NCI-H524 (cell line): ENCODE measurements at regions not wholly inside any gene's neighbourhood (a gene's known extent, or its start where the extent isn't known, plus 50 kb on each side); places are given as distances from the start of the nearest gene placed in this dataset.

Experiments
- DNase-seq, 2 experiments: peaks; one replicate each; lab custom pipeline; 2025; lab: John Stamatoyannopoulos, UW

GRCh38 chr10:124302951-124303505, 115.7 kb downstream of the OAT start:
- DNase-seq = no peak

DNA sequence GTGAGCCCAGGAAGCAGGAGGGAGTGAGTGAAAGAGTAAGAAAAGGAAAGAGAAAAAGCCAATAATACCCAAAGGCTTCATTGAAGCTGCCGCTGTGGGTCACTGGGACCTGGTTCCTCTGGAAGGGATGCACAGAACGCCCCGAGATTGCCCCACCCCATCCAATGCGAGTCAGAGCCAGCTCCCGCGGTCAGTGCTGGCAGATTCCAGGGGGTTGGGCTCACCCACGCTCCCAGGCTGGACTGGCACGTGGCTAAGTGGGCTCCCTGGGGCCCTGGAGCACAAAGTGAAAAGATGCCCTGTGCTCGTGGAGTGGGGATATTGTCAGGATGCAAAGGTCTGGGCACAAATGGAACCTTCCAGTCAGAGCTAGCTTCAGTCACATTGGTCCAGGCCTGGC, 117.0 kb downstream of the OAT start:
- DNase-seq = no peak

GRCh38 chr10:124300735-124301134, 118.0 kb downstream of the OAT start:
- no peak for DNase-seq

DNA sequence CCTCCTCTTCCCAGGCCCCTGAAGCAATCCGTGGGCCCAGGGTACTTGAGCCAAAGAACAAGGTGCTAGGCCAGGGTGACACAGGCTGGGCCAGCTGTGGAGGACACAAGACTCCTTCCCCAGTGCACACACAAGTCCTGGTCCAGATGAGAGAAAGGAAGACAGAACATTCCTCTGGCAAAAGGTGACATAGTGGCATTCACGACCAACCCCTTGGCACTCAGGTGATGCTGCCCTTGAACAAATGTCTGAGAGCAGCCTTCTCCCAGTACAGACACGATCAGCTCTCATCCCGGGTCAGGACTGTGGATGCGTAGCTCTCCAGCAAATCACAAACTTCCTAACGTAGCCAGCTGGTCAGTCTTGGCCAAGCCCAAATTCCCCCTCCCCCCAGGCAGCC, 118.5 kb downstream of the OAT start:
- DNase-seq = no peak

- DNase-seq = no peak
Observed at GRCh38 chr10:124299696-124300095, 119.0 kb downstream of the OAT start.

DNA sequence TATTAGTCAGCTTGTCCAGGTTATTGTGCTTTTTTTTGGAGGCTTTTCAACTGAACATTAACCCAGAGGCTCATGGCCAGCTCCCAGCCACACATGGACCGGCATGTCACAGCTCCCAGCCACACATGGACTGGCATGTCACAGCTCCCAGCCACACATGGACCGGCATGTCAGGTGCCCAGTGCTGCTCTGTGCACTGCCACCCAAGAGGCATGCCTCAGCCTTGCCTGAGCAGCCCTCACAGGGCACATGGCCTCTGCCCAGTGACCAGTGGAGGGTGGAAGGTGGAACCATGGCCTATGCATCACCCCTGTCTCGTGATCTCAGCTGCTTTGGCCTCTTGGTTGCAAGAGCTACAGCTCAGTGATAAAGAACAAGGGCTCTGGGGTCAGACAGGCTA, 119.8 kb downstream of the OAT start:
- DNase-seq = no peak

DNA sequence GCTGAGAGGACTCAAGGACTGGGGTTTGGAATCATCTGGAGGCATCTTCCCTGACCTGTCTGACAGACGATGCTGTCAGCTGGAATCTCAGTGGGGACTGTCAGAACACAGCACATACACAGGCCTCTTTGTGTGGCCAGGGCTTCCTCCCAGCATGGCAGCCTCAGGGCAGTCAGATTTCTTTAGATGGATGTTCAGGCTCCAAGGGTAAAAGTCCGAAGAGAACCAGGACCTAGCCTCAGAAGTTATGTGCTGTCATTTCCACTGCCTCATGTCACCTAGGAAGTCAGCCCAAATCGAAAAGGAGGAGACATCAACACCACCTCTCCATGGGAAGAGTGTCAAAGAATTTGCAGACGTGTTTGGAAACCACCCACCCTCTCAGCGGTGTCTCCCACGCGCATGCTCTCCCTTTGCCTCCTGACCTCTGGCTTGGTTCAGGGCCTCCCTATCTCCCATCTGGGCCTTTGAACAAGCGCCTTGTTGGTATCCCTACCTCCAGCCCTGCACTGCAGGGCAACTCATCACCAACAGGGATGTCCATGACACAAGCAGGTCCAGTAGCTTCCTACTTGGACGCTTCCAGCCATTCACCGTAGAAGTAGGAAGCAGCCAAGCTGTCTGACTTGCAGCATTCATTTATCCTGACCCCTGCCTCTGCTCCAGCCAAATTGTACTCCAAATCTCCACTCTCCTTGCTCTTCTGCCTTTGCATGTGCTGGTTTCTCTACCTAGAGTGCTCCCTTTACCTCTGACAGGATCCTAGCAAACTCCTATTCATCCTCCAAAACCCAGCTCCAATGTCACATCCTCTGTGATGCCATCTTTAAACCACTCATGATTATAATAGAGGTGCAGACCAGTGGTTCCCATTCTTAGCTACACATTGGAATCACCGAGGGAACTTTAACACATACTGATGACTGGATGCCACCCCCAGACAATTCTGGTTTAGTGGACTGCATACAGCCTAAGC, 121.6 kb downstream of the OAT start:
- no peak for DNase-seq

- DNase-seq = peak; percentile 0 to 65
Observed at GRCh38 chr10:124296121-124296812, 122.5 kb downstream of the OAT start.

DNA sequence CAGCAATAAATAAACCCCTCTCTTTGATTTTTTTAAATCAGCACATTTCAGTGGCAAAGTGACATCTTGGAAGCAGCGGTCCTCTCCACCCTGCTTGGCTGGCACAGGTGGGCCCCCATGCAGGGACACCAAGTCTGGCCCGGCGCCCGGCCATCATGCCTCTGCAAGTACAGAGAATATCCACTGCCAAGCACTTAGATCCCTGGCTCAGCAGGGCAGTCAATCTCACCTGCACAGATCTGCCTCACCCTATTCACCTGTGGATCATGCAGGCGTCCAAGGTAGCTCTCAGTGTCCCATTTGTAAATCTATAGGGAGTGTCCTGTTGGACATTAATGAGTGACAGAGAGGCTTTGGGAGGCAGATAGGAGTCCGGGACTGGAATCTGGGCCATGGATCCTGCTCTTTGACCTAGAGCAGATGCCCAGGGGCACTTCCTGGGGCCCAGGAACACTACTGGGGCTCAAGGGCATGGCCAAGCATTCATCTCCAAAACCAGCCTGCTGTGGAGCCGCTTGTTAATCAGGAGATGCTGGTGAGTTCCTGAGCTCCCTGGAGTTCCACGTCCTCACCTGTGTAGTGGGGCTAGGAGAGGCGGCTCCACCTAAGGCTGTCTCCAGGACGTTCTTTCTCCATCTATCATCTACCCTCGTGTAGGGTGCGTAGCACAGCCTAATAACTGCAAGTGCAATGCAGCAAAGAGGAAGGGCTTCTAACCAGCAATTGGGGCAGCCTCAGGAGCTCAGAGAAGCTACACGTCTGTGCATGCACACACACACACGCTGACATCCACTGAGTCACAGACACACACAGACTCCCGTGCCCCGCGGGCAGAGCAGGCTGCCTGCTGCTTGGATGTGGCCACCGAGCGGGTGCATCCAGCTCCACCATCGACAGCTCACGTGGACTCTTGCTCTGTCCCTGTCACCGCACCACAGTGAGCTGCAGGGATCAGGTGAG, 123.6 kb downstream of the OAT start:
- DNase-seq = no peak

GRCh38 chr10:124293616-124294449, 124.9 kb downstream of the OAT start:
- DNase-seq = no peak

DNA sequence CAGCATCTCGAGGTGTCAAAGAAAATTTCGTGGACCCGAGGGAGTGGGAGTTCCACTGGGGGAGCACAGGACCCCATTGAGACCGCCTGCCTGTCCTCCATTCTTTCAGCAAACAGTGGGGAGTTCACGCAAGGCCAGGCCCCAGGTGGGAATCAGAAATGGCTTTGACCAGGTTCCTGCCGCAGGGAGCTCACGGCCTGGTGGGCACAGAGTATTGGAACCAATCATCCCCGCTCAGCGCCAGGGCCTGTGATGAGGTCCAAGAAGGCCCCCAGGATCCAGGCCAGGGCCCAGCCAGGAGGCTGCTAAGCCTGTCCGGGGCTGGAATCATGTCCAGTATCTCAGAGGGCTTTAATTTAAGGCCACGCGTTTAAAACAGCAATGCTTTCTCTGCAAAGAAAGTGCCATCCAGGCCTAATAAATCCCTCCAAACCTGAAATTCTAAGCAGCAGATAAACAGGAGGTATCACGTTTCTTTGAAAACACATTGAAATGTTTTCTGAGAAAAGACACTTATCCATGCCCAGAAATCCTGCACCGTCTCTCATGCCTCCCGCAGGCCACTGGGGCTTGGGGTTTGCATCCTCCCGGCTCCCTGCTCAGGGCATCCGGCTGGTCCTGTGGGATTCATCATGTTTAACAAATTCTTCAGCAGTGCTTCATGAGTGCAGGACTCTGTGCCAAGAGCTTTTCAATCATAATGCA, 125.7 kb downstream of the OAT start:
- no peak for DNase-seq

DNA sequence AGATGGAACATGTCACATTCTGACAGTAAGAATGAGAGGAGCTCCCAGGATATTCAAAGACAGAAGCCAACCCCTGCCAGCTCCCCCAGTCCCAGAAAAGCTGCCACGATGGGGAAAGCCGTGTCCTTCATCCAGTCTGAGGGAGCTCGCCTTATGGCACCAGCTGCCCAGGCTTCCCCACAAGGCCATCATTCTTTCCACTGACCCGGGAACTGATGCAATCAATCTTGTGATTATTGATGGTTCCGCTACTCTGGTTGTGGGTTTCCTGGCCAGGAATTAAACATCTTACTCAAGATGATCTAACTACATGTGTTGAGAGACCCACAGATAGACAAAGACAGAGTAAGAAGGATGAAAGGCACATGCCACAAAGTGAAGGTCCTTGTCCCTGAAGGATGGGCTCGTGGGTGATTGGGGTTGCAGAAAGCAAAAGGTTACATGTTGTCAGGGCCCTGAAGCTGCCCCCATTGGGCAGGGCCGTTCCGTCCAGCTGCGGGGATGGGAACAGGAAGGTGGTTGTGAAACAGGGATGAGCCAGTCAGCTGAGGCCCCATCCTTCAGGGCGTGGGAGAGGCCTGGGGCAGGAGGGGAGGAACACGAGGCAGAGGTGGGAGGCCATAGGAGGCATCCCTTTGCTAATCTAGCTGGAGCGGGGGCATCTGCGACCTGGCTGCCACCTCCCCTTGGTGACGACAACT, 127.6 kb downstream of the OAT start:
- DNase-seq = no peak

DNA sequence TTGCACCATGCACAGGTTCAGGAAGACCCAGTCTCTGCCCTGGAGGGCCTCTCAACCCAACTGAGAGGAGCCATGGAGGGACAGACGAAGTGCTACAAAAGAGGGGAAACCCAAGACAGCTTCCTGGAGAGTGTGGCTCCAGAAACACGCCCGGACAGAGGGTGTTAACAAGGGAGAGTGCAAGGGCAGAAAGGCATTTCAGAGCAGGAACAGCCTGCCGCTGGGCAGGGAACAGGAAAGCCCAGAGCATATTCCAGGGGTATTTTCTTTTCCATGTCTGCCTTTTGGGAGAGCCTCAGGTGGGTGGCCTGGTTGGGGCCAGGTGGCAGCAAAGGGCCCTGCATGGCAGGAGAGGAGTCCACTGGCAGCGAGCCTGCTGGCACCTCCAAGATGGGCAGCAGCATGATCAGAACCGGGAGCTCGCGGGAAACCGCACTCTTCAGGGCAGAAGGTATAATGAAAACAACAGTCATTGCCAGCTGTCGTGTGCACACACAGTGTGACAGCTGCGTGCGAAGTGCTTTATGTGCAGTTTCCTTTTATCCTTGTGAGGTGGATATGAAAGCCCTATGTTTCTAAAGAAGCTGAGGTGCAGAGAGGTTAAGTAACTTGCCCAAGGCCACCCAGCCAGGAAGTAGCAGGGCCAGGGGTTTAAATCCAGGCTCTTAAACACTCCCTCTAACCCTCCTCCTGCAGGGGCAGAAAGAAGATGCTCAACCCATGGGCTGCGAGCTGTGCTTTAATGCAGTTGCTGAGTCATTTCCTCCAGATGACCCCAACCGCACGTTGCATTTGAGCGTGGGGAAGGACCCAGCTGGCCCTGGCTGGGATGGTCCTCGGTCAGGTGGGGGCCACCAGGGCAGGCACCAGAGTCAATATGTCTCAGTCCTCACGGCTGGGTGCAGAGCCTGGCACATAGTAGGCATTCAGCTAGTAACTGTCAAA, 128.6 kb downstream of the OAT start:
- peak in 1 of 2 experiments; percentile 35 for DNase-seq

- DNase-seq = no peak
Observed at GRCh38 chr10:124288928-124289850, 129.5 kb downstream of the OAT start.

DNA sequence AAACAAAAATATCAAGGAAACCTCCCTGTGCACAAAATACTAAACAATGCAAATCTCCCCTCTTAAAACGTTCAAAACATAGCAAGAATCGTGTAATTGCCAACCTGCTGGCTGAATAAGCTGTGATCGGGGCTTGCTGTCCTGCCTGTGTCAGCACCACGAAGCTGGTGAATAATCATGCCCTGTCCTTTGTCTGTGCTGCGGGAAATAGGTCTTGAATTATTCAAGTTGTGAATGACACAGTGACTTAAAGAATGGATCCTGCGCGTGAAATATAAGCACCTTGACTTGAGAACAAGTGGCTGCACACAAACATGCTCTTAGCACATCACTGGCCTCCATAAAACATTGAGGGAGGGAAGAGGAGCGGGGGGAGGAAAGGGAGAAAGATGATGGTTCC, 130.2 kb downstream of the OAT start:
- DNase-seq = no peak

GRCh38 chr10:124287791-124288190, 130.9 kb downstream of the OAT start:
- no peak for DNase-seq

- DNase-seq = no peak
Observed at GRCh38 chr10:124287071-124287685, 131.5 kb downstream of the OAT start.
